ENCODE measurements at regions not wholly inside any gene's neighbourhood (a gene's known extent, or its start where the extent isn't known, plus 50 kb on each side); places are given as distances from the start of the nearest gene placed in this dataset.

GRCh38 chr11:45057938-45058646, 88.3 kb upstream of the PRDM11 start:
- ATAC-seq (no peak), DNase-seq (ENCODE audit: missing footprints) (no peak)
- intact Hi-C loops (cut with DNase I) = no loop called here

GRCh38 chr11:45058647-45058950, 87.8 kb upstream of the PRDM11 start:
- intact Hi-C loops (cut with DNase I) = no loop called here
- DNase-seq (ENCODE audit: missing footprints) (no peak), ATAC-seq (no peak)

GRCh38 chr11:45060707-45061106, 85.7 kb upstream of the PRDM11 start:
- DNase-seq (ENCODE audit: missing footprints) = no peak
- ATAC-seq = no peak
- intact Hi-C loops (cut with DNase I) = no loop called here

DNA sequence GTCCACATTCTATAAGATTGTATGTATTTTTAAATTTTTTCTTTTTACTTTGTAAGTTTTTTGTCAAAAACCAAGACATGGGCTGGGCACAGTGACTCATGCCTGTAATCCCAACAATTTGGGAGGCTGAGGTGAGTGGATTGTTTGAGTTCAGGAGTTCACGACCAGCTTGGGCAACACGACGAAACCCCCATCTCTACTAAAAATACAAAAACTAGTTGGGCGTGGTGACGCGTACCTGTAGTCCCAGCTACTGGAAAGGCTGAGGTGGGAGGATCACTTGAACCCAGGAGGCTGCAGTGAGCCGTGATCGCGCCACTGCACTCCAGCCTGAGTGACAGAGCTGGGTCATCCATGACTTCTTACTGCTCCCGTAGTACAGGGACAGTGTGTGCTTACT, 84.8 kb upstream of the PRDM11 start:
- DNase-seq (ENCODE audit: missing footprints) (no peak), ATAC-seq (no peak)
- intact Hi-C loops (cut with DNase I) = no loop called here

DNA sequence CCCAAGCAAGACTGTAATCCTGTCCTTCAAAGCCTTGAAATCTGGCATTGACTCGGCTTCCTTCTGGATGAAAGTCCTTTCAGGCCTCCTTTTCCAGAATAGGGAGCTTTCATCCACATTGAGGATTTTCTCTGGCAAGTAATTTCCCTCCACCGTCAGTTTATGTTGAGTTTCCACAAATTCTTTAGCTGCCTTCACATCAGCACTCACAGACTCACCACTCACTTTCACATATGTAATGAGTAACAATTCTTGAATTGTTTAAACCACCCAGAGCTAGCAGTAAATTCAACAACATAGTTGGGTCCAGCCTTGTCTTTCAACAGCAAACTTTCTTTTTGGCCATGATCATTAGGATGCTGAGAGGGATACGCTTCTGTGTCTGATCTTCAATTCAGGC, 84.3 kb upstream of the PRDM11 start:
- DNase-seq (ENCODE audit: missing footprints) = no peak
- intact Hi-C loops (cut with DNase I) = no loop called here
- no peak for ATAC-seq

- no peak for DNase-seq (ENCODE audit: missing footprints)
- intact Hi-C loops (cut with DNase I) = no loop called here
- no peak for ATAC-seq
These were observed 83.3 kb upstream of the PRDM11 start for GRCh38 chr11:45062974-45063635.

DNA sequence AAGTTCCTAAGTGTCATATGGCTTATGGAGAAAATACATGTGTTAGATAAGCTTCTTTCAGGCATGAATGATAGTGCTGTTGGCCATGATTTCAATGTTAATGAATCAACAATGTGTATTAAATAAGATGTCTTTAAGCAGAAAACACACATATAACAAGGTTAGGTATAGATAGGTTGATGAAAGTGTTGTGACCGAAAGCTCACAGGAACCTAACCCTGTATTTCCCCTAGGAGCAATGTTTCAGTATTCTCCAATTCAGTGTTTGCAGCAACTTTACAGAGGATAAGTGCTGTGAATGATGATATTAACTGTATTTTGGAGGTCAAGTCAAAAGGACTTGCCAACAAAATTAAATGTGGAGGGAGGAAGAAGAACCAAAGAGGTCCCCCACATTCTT, 82.8 kb upstream of the PRDM11 start:
- intact Hi-C loops (cut with DNase I) = no loop called here
- ATAC-seq (no peak), DNase-seq (ENCODE audit: missing footprints) (no peak)

- no peak for ATAC-seq
- intact Hi-C loops (cut with DNase I) = no loop called here
- DNase-seq (ENCODE audit: missing footprints) = no peak
These were observed 78.5 kb upstream of the PRDM11 start for GRCh38 chr11:45067966-45068365.

- DNase-seq (ENCODE audit: missing footprints) (no peak), ATAC-seq (peak; percentile 42)
- intact Hi-C loops (cut with DNase I) = no loop called here
These were observed 75.2 kb upstream of the PRDM11 start for GRCh38 chr11:45071232-45071631.

- ATAC-seq (peak; percentile 27), DNase-seq (ENCODE audit: missing footprints) (no peak)
- intact Hi-C loops (cut with DNase I) = no loop called here
These were observed 72.7 kb upstream of the PRDM11 start for GRCh38 chr11:45073685-45074141.

DNA sequence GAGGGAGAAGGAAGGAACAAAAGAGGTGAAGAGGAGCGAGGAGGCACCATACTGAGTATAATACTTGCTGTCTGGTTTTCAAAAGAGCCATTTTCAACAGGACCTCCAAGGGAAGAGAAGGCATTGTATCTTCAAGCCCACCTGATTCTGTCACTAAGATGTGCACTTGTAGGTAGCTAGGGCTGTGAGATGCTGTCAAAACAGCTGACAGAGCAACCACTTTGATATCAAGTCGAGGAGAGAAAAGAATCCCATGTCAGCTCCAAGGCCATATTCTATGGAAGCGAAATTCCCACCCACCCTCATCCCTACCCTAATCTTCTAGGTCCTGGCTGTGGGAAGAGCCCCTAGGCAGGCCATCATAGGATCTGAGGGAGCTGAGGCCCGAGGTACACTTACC, 70.9 kb upstream of the PRDM11 start:
- intact Hi-C loops (cut with DNase I) = no loop called here
- ATAC-seq (no peak), DNase-seq (ENCODE audit: missing footprints) (no peak)

GRCh38 chr11:45075952-45076351, 70.5 kb upstream of the PRDM11 start:
- DNase-seq (ENCODE audit: missing footprints) (no peak), ATAC-seq (no peak)
- intact Hi-C loops (cut with DNase I) = no loop called here

DNA sequence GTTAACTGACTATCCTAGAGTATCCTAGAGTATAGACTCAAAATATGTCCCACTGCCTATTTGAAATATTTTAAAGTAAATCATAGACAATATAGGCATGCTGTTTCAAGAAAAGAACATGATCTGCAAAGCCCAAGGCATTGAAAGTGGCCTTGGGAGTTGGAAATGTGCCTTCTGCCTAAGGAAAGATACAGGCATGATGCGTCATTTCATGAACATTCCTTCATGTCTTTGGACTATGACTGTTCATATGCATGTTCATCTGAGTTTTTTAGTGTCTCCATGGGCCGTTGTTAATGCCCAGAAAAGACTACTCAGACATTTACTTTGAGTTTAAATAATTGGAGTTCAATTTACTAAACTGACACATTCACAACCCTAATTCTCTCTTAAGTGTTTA, 69.7 kb upstream of the PRDM11 start:
- DNase-seq (ENCODE audit: missing footprints) = no peak
- intact Hi-C loops (cut with DNase I) = no loop called here
- ATAC-seq = no peak

- peak; percentile 20 for ATAC-seq
- no peak for DNase-seq (ENCODE audit: missing footprints)
- intact Hi-C loops (cut with DNase I) = no loop called here
These were observed 68.0 kb upstream of the PRDM11 start for GRCh38 chr11:45078236-45079074.

DNA sequence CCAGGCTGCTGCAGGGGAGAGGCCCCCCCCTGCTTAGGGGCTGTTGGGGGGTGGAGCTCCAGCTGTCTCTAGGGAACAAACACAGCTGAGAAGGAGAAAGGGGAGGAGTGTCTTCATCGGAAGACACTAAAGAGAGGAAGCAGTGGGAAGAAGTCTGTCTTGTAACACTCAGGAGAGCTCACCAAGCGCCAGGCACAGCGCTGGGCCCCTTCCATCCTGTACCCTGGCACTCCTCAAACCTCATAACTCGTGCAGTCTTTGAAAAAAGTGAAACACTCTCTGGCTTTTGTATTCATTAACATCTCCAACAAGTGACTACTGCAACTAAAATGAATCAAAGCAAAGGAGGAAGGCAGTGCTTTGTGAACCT, 67.4 kb upstream of the PRDM11 start:
- intact Hi-C loops (cut with DNase I) = no loop called here

DNA sequence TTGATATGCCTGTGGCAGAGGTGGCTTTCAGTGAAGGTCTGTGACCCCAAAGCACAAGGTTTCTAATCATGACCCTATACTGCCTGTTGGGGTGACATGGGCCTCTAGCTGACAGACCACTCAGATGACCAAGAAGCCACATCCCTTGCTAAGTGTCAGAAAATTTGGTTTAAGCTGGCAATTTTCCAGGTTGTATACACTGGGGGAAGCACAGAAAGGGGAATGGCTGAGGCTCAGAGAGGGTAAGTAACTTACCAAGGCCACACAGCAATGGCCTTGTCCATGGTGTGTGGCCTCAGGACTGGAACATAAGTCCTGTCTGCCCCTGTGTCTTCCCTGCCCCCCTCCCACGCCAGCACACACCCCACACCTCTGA, 66.9 kb upstream of the PRDM11 start:
- intact Hi-C loops (cut with DNase I) = no loop called here
- no peak for ATAC-seq
- DNase-seq (ENCODE audit: missing footprints) = no peak

More for the DNA sequence above, 67.4 kb upstream of the PRDM11 start:
- peak; percentile 15 for ATAC-seq
- DNase-seq (ENCODE audit: missing footprints) = no peak

GRCh38 chr11:45079943-45080719, 66.3 kb upstream of the PRDM11 start:
- peak; percentile 72 for DNase-seq (ENCODE audit: missing footprints)
- intact Hi-C loops (cut with DNase I) = no loop called here
- no peak for ATAC-seq

DNA sequence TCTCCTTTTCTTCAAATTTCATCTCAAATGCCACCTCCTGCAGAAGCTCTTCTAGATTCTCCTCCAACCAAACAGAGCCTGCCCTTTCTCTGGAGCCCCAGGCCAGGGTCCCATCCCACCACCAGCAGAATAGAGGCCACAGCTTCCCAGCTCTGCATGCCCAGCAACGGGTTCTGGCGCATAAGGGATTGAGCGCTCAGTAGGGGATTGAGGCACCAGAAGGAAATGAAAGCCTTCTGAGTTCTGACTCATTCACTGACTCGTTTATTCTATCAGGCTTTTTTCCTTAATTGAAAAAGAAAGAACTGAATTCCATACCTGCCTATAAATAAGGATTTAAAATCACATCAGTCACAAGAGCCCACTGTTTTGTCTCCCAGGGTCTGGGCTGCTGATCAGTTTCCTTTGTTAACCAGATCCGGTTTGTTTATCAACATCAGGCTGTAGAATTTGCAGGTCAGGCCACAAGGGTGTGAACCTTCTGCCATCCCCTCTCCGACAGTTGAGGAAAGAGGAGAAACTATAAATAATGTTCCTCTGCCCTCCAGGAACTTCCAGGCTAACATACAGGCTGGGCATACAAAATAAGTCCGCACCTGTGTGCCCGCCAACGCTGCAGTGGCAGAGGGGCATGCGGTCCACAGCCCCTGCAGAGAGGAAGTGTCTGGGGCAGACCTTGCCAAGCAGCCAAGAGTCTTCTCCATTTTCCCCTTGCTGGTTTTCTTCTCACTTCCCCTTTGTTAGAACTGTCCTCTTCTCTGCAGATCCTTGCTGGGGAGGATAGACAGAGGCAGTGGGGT, 63.5 kb upstream of the PRDM11 start:
- ATAC-seq (no peak), DNase-seq (ENCODE audit: missing footprints) (no peak)
- intact Hi-C loops (cut with DNase I) = no loop called here
